HG02852 (cell line): ENCODE measurements at regions not wholly inside any gene's neighbourhood (a gene's known extent, or its start where the extent isn't known, plus 50 kb on each side); places are given as distances from the start of the nearest gene placed in this dataset.

Source experiments
- ATAC-seq: cut with Tn5 transposase; IDR thresholded peaks from one replicate; pipeline ENCODE4 v1.9.1; 2021; ENCODE audit warnings: mild to moderate bottlenecking, moderate library complexity; ENCODE audit not compliant: unreplicated experiment

GRCh38 chr6:97563529-97563928, 280.5 kb upstream of the MMS22L start:
- ATAC-seq, result no peak

GRCh38 chr6:97572943-97573342, 289.9 kb upstream of the MMS22L start:
- ATAC-seq, result no peak

GRCh38 chr6:97586344-97586743, 303.3 kb upstream of the MMS22L start:
- ATAC-seq, result peak; percentile 67

GRCh38 chr6:97591955-97592354, 308.9 kb upstream of the MMS22L start:
- no peak for ATAC-seq

- ATAC-seq, result no peak
Observed at GRCh38 chr6:97594844-97595243, 311.8 kb upstream of the MMS22L start.

- no peak for ATAC-seq
Observed at GRCh38 chr6:97621111-97621510, 338.1 kb upstream of the MMS22L start.

- no peak for ATAC-seq
Observed at GRCh38 chr6:97626671-97627441, 343.8 kb upstream of the MMS22L start.

GRCh38 chr6:97629180-97629579, 346.2 kb upstream of the MMS22L start:
- no peak for ATAC-seq

- no peak for ATAC-seq
Observed at GRCh38 chr6:97630604-97631003, 347.6 kb upstream of the MMS22L start.

GRCh38 chr6:97632341-97632740, 349.3 kb upstream of the MMS22L start:
- ATAC-seq, result no peak

GRCh38 chr6:97639702-97640101, 356.7 kb upstream of the MMS22L start:
- ATAC-seq, result no peak

GRCh38 chr6:97644353-97644752, 361.3 kb upstream of the MMS22L start:
- no peak for ATAC-seq

GRCh38 chr6:97645757-97646156, 362.7 kb upstream of the MMS22L start:
- no peak for ATAC-seq

- no peak for ATAC-seq
Observed at GRCh38 chr6:97653076-97653475, 370.1 kb upstream of the MMS22L start.

GRCh38 chr6:97653517-97653916, 370.5 kb upstream of the MMS22L start:
- no peak for ATAC-seq

- no peak for ATAC-seq
Observed at GRCh38 chr6:97654674-97655073, 371.7 kb upstream of the MMS22L start.

GRCh38 chr6:97656236-97656635, 373.2 kb upstream of the MMS22L start:
- no peak for ATAC-seq

GRCh38 chr6:97656706-97657350, 373.8 kb upstream of the MMS22L start:
- ATAC-seq, result no peak

GRCh38 chr6:97658090-97658489, 375.1 kb upstream of the MMS22L start:
- ATAC-seq, result no peak

- no peak for ATAC-seq
Observed at GRCh38 chr6:97663252-97663651, 380.2 kb upstream of the MMS22L start.

- ATAC-seq, result no peak
Observed at GRCh38 chr6:97665446-97665845, 382.4 kb upstream of the MMS22L start.

GRCh38 chr6:97666889-97667288, 383.9 kb upstream of the MMS22L start:
- peak; percentile 9 for ATAC-seq

- peak; percentile 48 for ATAC-seq
Observed at GRCh38 chr6:97668716-97669115, 385.7 kb upstream of the MMS22L start.
